ENCODE measurements at regions not wholly inside any gene's neighbourhood (a gene's known extent, or its start where the extent isn't known, plus 50 kb on each side); places are given as distances from the start of the nearest gene placed in this dataset.

DNA sequence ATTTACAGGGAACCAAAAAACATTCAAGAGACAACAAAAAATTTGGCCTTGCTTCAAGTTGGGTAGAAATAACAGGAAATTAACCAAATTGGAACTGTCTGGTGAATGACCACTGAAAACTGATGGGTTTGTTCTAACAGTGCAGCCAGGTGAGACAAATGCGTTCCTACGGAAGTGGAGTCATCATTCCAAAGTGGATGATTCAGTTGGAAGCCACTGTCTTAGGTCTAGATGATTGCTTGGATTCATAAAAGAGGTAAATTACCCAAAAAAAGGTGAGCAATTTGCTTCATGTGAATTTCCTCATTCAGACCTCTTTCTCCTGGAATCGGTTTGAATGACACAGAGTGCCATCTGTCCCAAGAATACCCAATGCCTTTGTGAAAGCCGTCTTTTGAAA, 87.1 kb upstream of the IPO5 start:
- 68% methylated on average over 4 of the region's 4 CpGs for WGBS (ENCODE audit: missing lambda C conversion rate)
- DNase-seq (ENCODE audit: low read depth in 1 of 2, low spot score in 1 of 2): no peak
- no peaks in the 10 kb centered on the region for H3K9me3 ChIP-seq
- H3K27ac ChIP-seq: no peak overlapping the region
- CTCF ChIA-PET: interaction anchor here (1.6 kb wide), 1 partner anchor 10 kb away, joined by 9 read pairs; no protein-coding TSS in a partner anchor
- TF ChIP-seq KDM1A (IDR thresholded peaks at IDR 0.05; ENCODE audit: low read depth): no peak
- TF ChIP-seq ESRRA (IDR thresholded peaks at IDR 0.05; ENCODE audit: borderline replicate concordance, low read length): no peak
- TF ChIP-seq PBX3 (IDR thresholded peaks at IDR 0.05): no peak
- no peak for TF ChIP-seq EHMT2 (IDR thresholded peaks at IDR 0.05; ENCODE audit: low read depth)
- no peak for TF ChIP-seq FOSL2 (IDR thresholded peaks at IDR 0.05)
- TF ChIP-seq FOSL2 (CRISPR knock-in tag; IDR thresholded peaks at IDR 0.05): no peak
- no peak for TF ChIP-seq SREBF2 (IDR thresholded peaks at IDR 0.05)
- no peak for TF ChIP-seq POLR2A (IDR thresholded peaks at IDR 0.05; ENCODE audit: low read length)
- no peak for TF ChIP-seq REST (IDR thresholded peaks at IDR 0.05)
- TF ChIP-seq, protein P1, sequence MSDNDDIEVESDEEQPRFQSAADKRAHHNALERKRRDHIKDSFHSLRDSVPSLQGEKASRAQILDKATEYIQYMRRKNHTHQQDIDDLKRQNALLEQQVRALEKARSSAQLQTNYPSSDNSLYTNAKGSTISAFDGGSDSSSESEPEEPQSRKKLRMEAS (IDR thresholded peaks at IDR 0.05): no peak
- TF ChIP-seq NR3C1 (IDR thresholded peaks at IDR 0.05): no peak
- no peak for TF ChIP-seq CBX2 (IDR thresholded peaks at IDR 0.05; ENCODE audit: borderline replicate concordance, low read depth)
- TF ChIP-seq RFX5 (IDR thresholded peaks at IDR 0.05): no peak
- TF ChIP-seq JUN (IDR thresholded peaks at IDR 0.05): no peak
- TF ChIP-seq FOSB (CRISPR knock-in tag; IDR thresholded peaks at IDR 0.05): no peak
- TF ChIP-seq HES2 (IDR thresholded peaks at IDR 0.05): no peak
- no peak for TF ChIP-seq MAFK (IDR thresholded peaks at IDR 0.05; ENCODE audit: partially characterized antibody)
- no peak for TF ChIP-seq EHF (CRISPR knock-in tag; IDR thresholded peaks at IDR 0.05)
- no peak for FAIRE-seq
- no peak overlapping the region for H3K4me2 ChIP-seq
- no peak overlapping the region for H3K4me3 ChIP-seq
- ATAC-seq: no peak
- H3K4me1 ChIP-seq: no peaks in the 10 kb centered on the region
- POLR2A ChIA-PET: no interaction called here

DNA sequence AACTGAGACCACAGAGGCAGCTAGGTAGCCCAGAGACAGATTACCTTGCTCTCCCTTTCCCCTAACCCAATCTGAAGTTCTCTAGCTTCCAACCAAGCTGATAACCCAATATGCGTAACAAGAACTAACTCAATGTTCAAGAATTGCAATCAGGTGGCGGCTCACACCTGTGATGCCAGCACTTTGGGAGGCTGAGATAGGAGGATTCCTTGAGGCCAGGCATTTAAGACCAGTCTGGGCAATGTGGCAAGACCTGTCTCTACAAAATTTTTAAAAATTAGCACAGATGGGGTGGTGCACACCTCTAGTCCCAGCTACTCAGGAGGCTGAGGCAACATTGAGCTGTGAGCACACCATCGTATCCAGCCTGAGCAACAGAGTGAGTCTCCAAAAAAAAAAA, 86.7 kb upstream of the IPO5 start:
- CTCF ChIA-PET: interaction anchor here (1.6 kb wide), 1 partner anchor 11 kb away, joined by 9 read pairs; no protein-coding TSS in a partner anchor
- POLR2A ChIA-PET: no interaction called here
- no peaks in the 10 kb centered on the region for H3K9me3 ChIP-seq

More for the DNA sequence above, 86.7 kb upstream of the IPO5 start:
- Histone ChIP-seq H3K4me1 (no peaks in the 10 kb centered on the region), H3K4me3 (no peak overlapping the region), H3K4me2 (no peak overlapping the region), H3K27ac (no peak overlapping the region)
- DNase-seq (ENCODE audit: low read depth in 1 of 2, low spot score in 1 of 2) (no peak), ATAC-seq (no peak), FAIRE-seq (no peak)
- no peak for TF ChIP-seq PBX3 (IDR thresholded peaks at IDR 0.05)
- no peak for TF ChIP-seq ZFP36 (IDR thresholded peaks at IDR 0.05; ENCODE audit: borderline replicate concordance, partially characterized antibody)
- no peak for TF ChIP-seq ZNF302 (CRISPR knock-in tag; IDR thresholded peaks at IDR 0.05)
- no peak for TF ChIP-seq PHF8 (IDR thresholded peaks at IDR 0.05; ENCODE audit: borderline replicate concordance, low read depth)
- no peak for TF ChIP-seq CHD2 (IDR thresholded peaks at IDR 0.05; ENCODE audit: low read length, partially characterized antibody)
- TF ChIP-seq ZC3H11A (IDR thresholded peaks at IDR 0.05): no peak
- TF ChIP-seq POLR2AphosphoS2 (conservative IDR thresholded peaks at IDR 0.05; ENCODE audit: low read length): no peak
- TF ChIP-seq HDAC2 (IDR thresholded peaks at IDR 0.05): no peak
- no peak for TF ChIP-seq HOXB13 (CRISPR knock-in tag; IDR thresholded peaks at IDR 0.05; ENCODE audit: low read depth)
- TF ChIP-seq RAD21 (conservative IDR thresholded peaks at IDR 0.05 in 1 of 2, IDR thresholded peaks at IDR 0.05 in 1 of 2): no peak
- TF ChIP-seq CHD4 (IDR thresholded peaks at IDR 0.05; ENCODE audit: borderline replicate concordance): no peak
- TF ChIP-seq ESRRA (IDR thresholded peaks at IDR 0.05; ENCODE audit: borderline replicate concordance, low read length): no peak
- no peak for TF ChIP-seq FOSL2 (IDR thresholded peaks at IDR 0.05)
- TF ChIP-seq FOSL2 (CRISPR knock-in tag; IDR thresholded peaks at IDR 0.05): no peak
- 97% methylated on average over 3 of the region's 3 CpGs for WGBS (ENCODE audit: missing lambda C conversion rate)

Data from A549 (cell line).